ENCODE measurements at regions not wholly inside any gene's neighbourhood (a gene's known extent, or its start where the extent isn't known, plus 50 kb on each side); places are given as distances from the start of the nearest gene placed in this dataset.
A peak's percentile ranks its signal among the peaks of the same experiment; 100 is the strongest.
"Not testable (repeated sequence)": the region's sequence is repeated elsewhere in the genome, so short reads cannot be mapped to it uniquely, and the experiment has no call there.

- DNase-seq, result no peak
Measured at GRCh38 chr4:100630341-100630740, 112.5 kb upstream of the EMCN start.

GRCh38 chr4:100609810-100610209 is 92.0 kb upstream of the EMCN start:
- DNase-seq, result no peak

GRCh38 chr4:100608651-100609050 is 90.8 kb upstream of the EMCN start:
- DNase-seq, result not testable (repeated sequence)

DNA sequence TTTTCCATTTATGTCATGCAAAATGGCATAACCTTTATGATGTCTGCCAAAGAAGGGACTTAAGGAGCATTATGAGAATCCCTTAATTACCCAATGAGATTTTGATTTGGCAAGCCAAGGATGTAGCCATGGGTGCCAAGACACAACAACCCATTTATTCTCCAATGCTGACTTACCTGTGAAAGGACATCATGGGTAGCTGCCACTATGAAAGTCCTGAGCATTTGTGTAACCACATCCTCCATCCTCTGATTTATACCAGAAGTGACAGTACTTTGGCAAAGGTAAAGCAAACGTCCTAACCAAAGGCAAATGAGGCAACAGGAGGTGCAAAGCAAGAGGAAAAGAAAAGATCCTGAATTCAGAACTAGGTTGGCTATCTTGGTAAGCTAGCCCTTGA is 87.3 kb upstream of the EMCN start:
- no peak for DNase-seq

DNA sequence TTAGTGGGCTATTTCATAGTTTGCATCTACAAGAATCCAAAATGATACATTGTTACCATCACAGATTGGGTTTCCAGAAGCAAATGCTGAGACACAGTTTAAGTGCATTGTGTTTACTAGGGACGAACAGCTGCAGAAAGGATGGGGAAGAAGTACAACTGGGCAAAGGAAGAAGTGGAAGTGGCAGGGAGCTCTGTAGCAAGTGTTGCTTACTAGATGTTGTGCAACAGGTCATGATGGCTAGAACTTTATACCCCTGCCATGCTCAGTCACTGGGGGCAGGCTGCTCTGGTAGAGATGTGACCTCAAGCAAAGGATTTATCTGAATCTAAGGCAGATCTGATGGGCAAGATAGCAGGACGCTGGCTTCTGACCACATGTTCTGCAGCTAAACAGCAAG is 76.1 kb upstream of the EMCN start:
- no peak for DNase-seq

- DNase-seq, result peak; percentile 48
Measured at GRCh38 chr4:100591161-100591876, 73.5 kb upstream of the EMCN start.

GRCh38 chr4:100590325-100590724 is 72.5 kb upstream of the EMCN start:
- DNase-seq, result no peak

DNA sequence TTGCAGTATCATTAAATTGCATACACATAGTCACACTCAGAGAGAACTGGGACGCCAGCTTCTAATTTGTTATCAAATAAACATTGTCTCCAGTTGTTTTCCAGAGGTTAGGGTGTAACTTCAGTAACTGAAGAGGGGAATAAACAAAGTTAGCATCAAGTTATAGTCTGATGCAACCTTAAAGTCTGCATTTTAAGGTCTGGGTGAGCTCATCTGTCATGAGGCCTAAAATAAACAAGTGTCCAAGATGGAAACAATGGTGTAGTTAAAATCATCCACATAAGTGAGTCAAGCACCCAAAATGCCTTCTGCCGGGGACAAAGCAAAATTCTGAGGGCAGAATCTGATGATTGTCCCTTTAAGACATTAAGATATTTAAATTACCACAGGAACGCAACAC is 70.3 kb upstream of the EMCN start:
- no peak for DNase-seq

DNA sequence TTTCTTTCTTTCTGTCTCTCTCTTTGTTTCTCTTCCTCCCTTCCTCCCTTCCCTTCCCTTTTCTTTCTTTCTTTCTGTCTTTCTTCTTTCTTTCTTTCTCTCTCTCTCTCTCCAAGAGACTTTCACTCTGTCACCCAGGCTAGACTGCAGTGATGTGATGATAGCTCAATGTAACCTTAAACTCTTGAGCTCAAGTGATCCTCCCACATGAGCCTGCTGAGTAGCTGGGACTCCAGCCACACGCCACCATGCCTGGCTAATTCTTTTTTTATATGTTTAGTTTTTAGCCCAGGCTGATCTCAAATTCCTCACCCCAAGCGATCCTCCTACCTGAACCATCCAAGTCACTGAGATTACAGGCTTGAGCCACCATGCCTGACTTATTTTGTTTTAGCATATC is 64.3 kb upstream of the EMCN start:
- peak; percentile 2 for DNase-seq

DNA sequence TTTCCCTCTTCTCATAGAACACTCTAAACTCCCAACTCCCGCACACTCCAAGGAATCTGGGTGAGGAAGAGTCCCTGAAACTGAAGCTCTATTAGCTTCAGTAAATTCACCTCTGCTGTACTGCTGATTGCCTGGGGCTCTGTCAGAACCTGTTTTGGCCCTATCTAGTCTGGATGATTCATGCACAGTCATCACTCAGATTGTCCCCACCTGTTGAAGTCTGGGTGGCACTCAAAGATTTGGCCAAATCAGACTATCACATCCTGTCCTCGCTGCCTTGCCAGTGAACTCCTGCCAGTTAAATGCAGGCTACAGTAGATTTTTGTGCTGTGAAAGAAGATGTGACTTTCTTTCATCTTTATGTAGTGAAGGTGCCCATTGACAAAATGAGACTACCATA is 63.5 kb upstream of the EMCN start:
- peak; percentile 52 for DNase-seq

- no peak for DNase-seq
Measured at GRCh38 chr4:100576570-100576969, 58.7 kb upstream of the EMCN start.

DNA sequence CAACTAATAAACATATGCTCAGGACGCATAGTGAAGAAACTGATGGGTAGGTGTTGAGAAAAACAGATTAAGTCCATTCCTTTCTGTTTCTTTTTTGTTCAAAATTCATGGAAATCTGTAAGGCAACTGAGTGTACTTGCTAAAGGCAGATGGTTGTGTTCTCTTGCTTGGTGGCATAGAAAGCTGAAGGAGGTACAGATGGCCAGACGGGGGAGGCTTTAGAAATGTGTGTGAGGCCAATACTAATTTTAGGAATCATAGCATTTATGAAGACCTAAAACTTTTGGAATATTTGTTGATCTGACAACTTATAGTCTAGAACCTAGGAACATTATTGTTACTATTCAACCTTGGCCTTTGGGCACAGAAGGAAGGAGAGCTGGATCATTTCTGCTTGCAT is 56.8 kb upstream of the EMCN start:
- no peak for DNase-seq

- no peak for DNase-seq
Measured at GRCh38 chr4:100569196-100569595, 51.4 kb upstream of the EMCN start.

All from RPMI8226 (cell line).